Naive thymus-derived CD4-positive, alpha-beta T cell (primary cell): ENCODE measurements at regions not wholly inside any gene's neighbourhood (a gene's known extent, or its start where the extent isn't known, plus 50 kb on each side); places are given as distances from the start of the nearest gene placed in this dataset.

ENCODE experiments used
- ATAC-seq: fragments of 150-1000 bp; cut with Tn5 transposase; 2 replicates; pipeline ENCODE4 v1.10.0; 2021; ENCODE audit warnings: mild to moderate bottlenecking, moderate library complexity
- CTCF ChIA-PET: fragments of 350-600 bp; sonication (Branson Sonifier 250); formaldehyde crosslinking; loops from one replicate; lab custom pipeline; 2021; ENCODE audit warnings: antibody characterized with exemption; lab: Charles Lee
- POLR2A ChIA-PET: fragments of 350-600 bp; sonication (Branson Sonifier 250); formaldehyde crosslinking; loops from one replicate; lab custom pipeline; 2021; ENCODE audit warnings: antibody characterized with exemption, inconsistent platforms; lab: Charles Lee
- DNase-seq, 9 donors: peaks; one replicate each; pipeline versions ENCODE4 v3.0.0 to v3.0.0-alpha.2; 2020 to 2022; ENCODE audit warnings: mixed read lengths in 1 of 9
- H3K27ac ChIP-seq: one replicate; pipeline ENCODE4 v1.7.0; 2013; ENCODE audit warnings: mild to moderate bottlenecking, low read depth, low read length, moderate library complexity
- H3K27me3 ChIP-seq, 2 donors: one replicate each; pipeline ENCODE4 v1.7.0; 2013; ENCODE audit warnings: low read length in 2 of 2, mild to moderate bottlenecking in 2 of 2, moderate library complexity in 2 of 2; ENCODE audit not compliant: control insufficient read depth in 2 of 2, insufficient read depth in 2 of 2
- H3K36me3 ChIP-seq, 3 experiments: 1 replicate in 2 of 3; 2 replicates in 1 of 3; pipeline ENCODE4 v1.7.0; 2013; ENCODE audit warnings: low read length in 3 of 3, mild to moderate bottlenecking in 3 of 3, moderate library complexity in 1 of 3; ENCODE audit not compliant: insufficient read depth in 3 of 3, control insufficient read depth in 2 of 3
- H3K4me1 ChIP-seq, 2 donors: one replicate each; pipeline ENCODE4 v1.7.0; 2013; ENCODE audit warnings: low read length in 2 of 2, mild to moderate bottlenecking in 2 of 2, moderate library complexity in 1 of 2; ENCODE audit not compliant: control insufficient read depth in 2 of 2, insufficient read depth in 2 of 2
- H3K4me3 ChIP-seq: 2 replicates; pipeline ENCODE4 v1.7.0; 2013; ENCODE audit warnings: mild to moderate bottlenecking, low read length
- H3K9me3 ChIP-seq, 3 experiments: 1 replicate in 2 of 3; 2 replicates in 1 of 3; pipeline ENCODE4 v1.7.0; 2013; ENCODE audit warnings: low read length in 3 of 3; ENCODE audit not compliant: control insufficient read depth in 2 of 3
- H3K27ac Mint-ChIP-seq, 9 donors: one replicate each; pipeline ENCODE4 v1.8.0; 2020 to 2022; ENCODE audit warnings: mixed read lengths in 9 of 9, mild to moderate bottlenecking in 8 of 9, moderate library complexity in 5 of 9, inconsistent platforms in 2 of 9
- H3K27me3 Mint-ChIP-seq, 5 donors: one replicate each; pipeline ENCODE4 v1.8.0; 2021 to 2022; ENCODE audit warnings: mixed read lengths in 5 of 5, mild to moderate bottlenecking in 1 of 5
- H3K36me3 Mint-ChIP-seq, 5 donors: one replicate each; pipeline ENCODE4 v1.8.0; 2020 to 2022; ENCODE audit warnings: mixed read lengths in 5 of 5, mild to moderate bottlenecking in 3 of 5, inconsistent platforms in 1 of 5
- H3K4me1 Mint-ChIP-seq, 7 donors: one replicate each; pipeline ENCODE4 v1.8.0; 2020 to 2022; ENCODE audit warnings: mixed read lengths in 7 of 7, mild to moderate bottlenecking in 3 of 7, inconsistent platforms in 1 of 7
- H3K4me3 Mint-ChIP-seq, 10 donors: one replicate each; pipeline ENCODE4 v1.8.0; 2020 to 2022; ENCODE audit warnings: mild to moderate bottlenecking in 10 of 10, mixed read lengths in 10 of 10, moderate library complexity in 6 of 10, inconsistent platforms in 2 of 10
- H3K9me3 Mint-ChIP-seq, 11 donors: one replicate each; pipeline ENCODE4 v1.8.0; 2020 to 2022; ENCODE audit warnings: mixed read lengths in 11 of 11, mild to moderate bottlenecking in 4 of 11, inconsistent platforms in 1 of 11, moderate library complexity in 1 of 11
- intact Hi-C, 2 donors: fragments of 100-400 bp; cut with micrococcal nuclease; formaldehyde crosslinking; loops; one replicate each; pipeline ENCODE4 v1.15.1; 2023

- Mint-ChIP-seq H3K36me3 (no peaks in the 10 kb centered on the region), H3K4me3 (no peak overlapping the region), H3K27ac (peak overlapping the region in 1 of 9 donors; percentile 8), H3K9me3 (peaks cover 0 to 2% (median 0%) of the 10 kb centered on the region in 11 donors), H3K27me3 (peaks cover 8 to 29% (median 18%) of the 10 kb centered on the region in 5 donors), H3K4me1 (no peaks in the 10 kb centered on the region)
- Histone ChIP-seq H3K4me1 (no peaks in the 10 kb centered on the region), H3K27me3 (no peaks in the 10 kb centered on the region), H3K36me3 (no peaks in the 10 kb centered on the region), H3K27ac (no peak overlapping the region), H3K4me3 (no peak overlapping the region), H3K9me3 (no peaks in the 10 kb centered on the region)
- DNase-seq (no peak), ATAC-seq (no peak)
- intact Hi-C loops = no loop called here
- CTCF ChIA-PET = no interaction called here
- POLR2A ChIA-PET = no interaction called here
These were observed 160.9 kb downstream of the QRSL1 start for GRCh38 chr6:106790149-106790770.

GRCh38 chr6:106789428-106790148 lies 160.2 kb downstream of the QRSL1 start:
- H3K9me3 ChIP-seq = no peaks in the 10 kb centered on the region
- intact Hi-C loops = no loop called here

GRCh38 chr6:106788761-106789160 lies 159.4 kb downstream of the QRSL1 start:
- peaks cover 0 to 2% (median 0%) of the 10 kb centered on the region in 11 donors for H3K9me3 Mint-ChIP-seq
- DNase-seq = no peak
- CTCF ChIA-PET = no interaction called here
- Histone ChIP-seq H3K9me3 (no peaks in the 10 kb centered on the region), H3K27ac (no peak overlapping the region), H3K4me3 (no peak overlapping the region), H3K4me1 (no peaks in the 10 kb centered on the region), H3K36me3 (no peaks in the 10 kb centered on the region), H3K27me3 (no peaks in the 10 kb centered on the region)
- ATAC-seq = no peak
- POLR2A ChIA-PET = no interaction called here
- H3K4me1 Mint-ChIP-seq = no peaks in the 10 kb centered on the region
- intact Hi-C loops = no loop called here
- peaks cover 8 to 20% (median 17%) of the 10 kb centered on the region in 5 donors for H3K27me3 Mint-ChIP-seq
- no peaks in the 10 kb centered on the region for H3K36me3 Mint-ChIP-seq
- H3K27ac Mint-ChIP-seq = no peak overlapping the region
- no peak overlapping the region for H3K4me3 Mint-ChIP-seq

More at GRCh38 chr6:106789428-106790148, 160.2 kb downstream of the QRSL1 start:
- H3K4me1 Mint-ChIP-seq = no peaks in the 10 kb centered on the region
- no peak overlapping the region for H3K4me3 Mint-ChIP-seq
- Histone ChIP-seq H3K4me3 (no peak overlapping the region), H3K27me3 (no peaks in the 10 kb centered on the region), H3K27ac (no peak overlapping the region), H3K4me1 (no peaks in the 10 kb centered on the region), H3K36me3 (no peaks in the 10 kb centered on the region)
- H3K27me3 Mint-ChIP-seq = peaks cover 8 to 29% (median 18%) of the 10 kb centered on the region in 5 donors
- H3K36me3 Mint-ChIP-seq = no peaks in the 10 kb centered on the region
- no peak for ATAC-seq
- H3K9me3 Mint-ChIP-seq = peaks cover 0 to 2% (median 0%) of the 10 kb centered on the region in 11 donors
- CTCF ChIA-PET = no interaction called here
- H3K27ac Mint-ChIP-seq = peak overlapping the region in 1 of 9 donors; percentile 8
- DNase-seq = no peak
- POLR2A ChIA-PET = no interaction called here

GRCh38 chr6:106787327-106788196 lies 158.2 kb downstream of the QRSL1 start:
- CTCF ChIA-PET = no interaction called here
- no peaks in the 10 kb centered on the region for H3K36me3 ChIP-seq
- Mint-ChIP-seq H3K9me3 (peaks cover 0 to 5% (median 0%) of the 10 kb centered on the region in 11 donors), H3K27me3 (peaks cover 3 to 27% (median 14%) of the 10 kb centered on the region in 5 donors), H3K4me3 (no peak overlapping the region), H3K36me3 (no peaks in the 10 kb centered on the region), H3K4me1 (no peaks in the 10 kb centered on the region), H3K27ac (no peak overlapping the region)
- intact Hi-C loops = no loop called here
- POLR2A ChIA-PET = no interaction called here
- no peak overlapping the region for H3K4me3 ChIP-seq
- H3K9me3 ChIP-seq = no peaks in the 10 kb centered on the region
- H3K27me3 ChIP-seq = no peaks in the 10 kb centered on the region
- H3K27ac ChIP-seq = no peak overlapping the region
- no peaks in the 10 kb centered on the region for H3K4me1 ChIP-seq
- ATAC-seq (no peak), DNase-seq (no peak)

GRCh38 chr6:106785298-106785697 lies 155.9 kb downstream of the QRSL1 start:
- Mint-ChIP-seq H3K27ac (no peak overlapping the region), H3K9me3 (peaks cover 0 to 19% (median 4%) of the 10 kb centered on the region in 11 donors), H3K36me3 (no peaks in the 10 kb centered on the region), H3K4me3 (no peak overlapping the region), H3K27me3 (peaks cover 3 to 36% (median 21%) of the 10 kb centered on the region in 5 donors), H3K4me1 (no peaks in the 10 kb centered on the region)
- POLR2A ChIA-PET = no interaction called here
- no peaks in the 10 kb centered on the region for H3K4me1 ChIP-seq
- CTCF ChIA-PET = no interaction called here
- no peaks in the 10 kb centered on the region for H3K27me3 ChIP-seq
- no peaks in the 10 kb centered on the region for H3K9me3 ChIP-seq
- H3K4me3 ChIP-seq = no peak overlapping the region
- no peaks in the 10 kb centered on the region for H3K36me3 ChIP-seq
- ATAC-seq (no peak), DNase-seq (no peak)
- H3K27ac ChIP-seq = no peak overlapping the region
- intact Hi-C loops = no loop called here

- Mint-ChIP-seq H3K36me3 (no peaks in the 10 kb centered on the region), H3K4me3 (no peak overlapping the region), H3K9me3 (peaks cover 2 to 33% (median 12%) of the 10 kb centered on the region in 11 donors), H3K27me3 (peaks cover 0 to 34% (median 21%) of the 10 kb centered on the region in 5 donors), H3K27ac (no peak overlapping the region), H3K4me1 (no peaks in the 10 kb centered on the region)
- Histone ChIP-seq H3K4me1 (no peaks in the 10 kb centered on the region), H3K36me3 (no peaks in the 10 kb centered on the region), H3K27me3 (no peaks in the 10 kb centered on the region), H3K9me3 (no peaks in the 10 kb centered on the region), H3K27ac (no peak overlapping the region), H3K4me3 (no peak overlapping the region)
- ChIA-PET CTCF (no interaction called here), POLR2A (no interaction called here)
- ATAC-seq (no peak), DNase-seq (no peak)
- intact Hi-C loops = no loop called here
These were observed 154.5 kb downstream of the QRSL1 start for GRCh38 chr6:106783640-106784566.
